BE2C (cell line): ENCODE measurements at regions not wholly inside any gene's neighbourhood (a gene's known extent, or its start where the extent isn't known, plus 50 kb on each side); places are given as distances from the start of the nearest gene placed in this dataset.

ENCODE experiments used
- DNase-seq: peaks from one replicate; pipeline ENCODE4 v3.0.0-alpha.2; 2020
- H3K27me3 ChIP-seq: fragments of 250-450 bp; sonication (Bioruptor Pico); 2 replicates; pipeline ENCODE4 v1.5.1; 2020; ENCODE audit warnings: mild to moderate bottlenecking
- H3K36me3 ChIP-seq: fragments of 250-450 bp; sonication (Bioruptor Pico); 2 replicates; pipeline ENCODE4 v1.5.1; 2020; ENCODE audit warnings: mild to moderate bottlenecking
- H3K4me1 ChIP-seq: fragments of 250-450 bp; sonication (Bioruptor Pico); 2 replicates; pipeline ENCODE4 v1.5.1; 2020
- H3K4me3 ChIP-seq: 2 replicates; pipeline ENCODE4 v1.5.1; 2011; ENCODE audit warnings: low read depth, low read length
- H3K9me3 ChIP-seq: fragments of 250-450 bp; sonication (Bioruptor Pico); 2 replicates; pipeline ENCODE4 v1.5.1; 2020
- TF ChIP-seq, protein P1 (sequence below): IDR thresholded peaks from 2 replicates; pipeline ENCODE4 v1.5.1; 2012; ENCODE audit warnings: mild to moderate bottlenecking, low read depth, low read length

DNA sequence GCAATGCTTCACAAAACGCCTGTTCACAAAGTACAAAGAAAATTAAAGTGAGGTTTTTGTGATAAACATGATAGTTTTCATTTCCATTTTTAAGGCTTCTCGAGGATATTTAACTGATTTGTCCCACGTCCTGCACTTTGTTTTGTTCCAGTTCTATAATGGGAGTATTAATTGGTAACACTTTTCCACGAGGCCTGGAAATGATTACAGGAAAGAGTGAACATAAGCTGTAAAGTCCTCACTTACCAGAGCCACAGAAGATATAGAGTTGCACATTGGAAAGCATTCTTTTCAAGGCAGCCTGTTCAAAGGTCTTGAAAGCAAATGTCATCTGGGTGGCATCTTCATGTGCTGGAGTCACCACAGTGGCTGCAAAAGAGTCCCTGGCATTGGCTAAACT is 1236.6 kb downstream of the BCL11B start:
- no peak for DNase-seq
- TF ChIP-seq, protein P1, sequence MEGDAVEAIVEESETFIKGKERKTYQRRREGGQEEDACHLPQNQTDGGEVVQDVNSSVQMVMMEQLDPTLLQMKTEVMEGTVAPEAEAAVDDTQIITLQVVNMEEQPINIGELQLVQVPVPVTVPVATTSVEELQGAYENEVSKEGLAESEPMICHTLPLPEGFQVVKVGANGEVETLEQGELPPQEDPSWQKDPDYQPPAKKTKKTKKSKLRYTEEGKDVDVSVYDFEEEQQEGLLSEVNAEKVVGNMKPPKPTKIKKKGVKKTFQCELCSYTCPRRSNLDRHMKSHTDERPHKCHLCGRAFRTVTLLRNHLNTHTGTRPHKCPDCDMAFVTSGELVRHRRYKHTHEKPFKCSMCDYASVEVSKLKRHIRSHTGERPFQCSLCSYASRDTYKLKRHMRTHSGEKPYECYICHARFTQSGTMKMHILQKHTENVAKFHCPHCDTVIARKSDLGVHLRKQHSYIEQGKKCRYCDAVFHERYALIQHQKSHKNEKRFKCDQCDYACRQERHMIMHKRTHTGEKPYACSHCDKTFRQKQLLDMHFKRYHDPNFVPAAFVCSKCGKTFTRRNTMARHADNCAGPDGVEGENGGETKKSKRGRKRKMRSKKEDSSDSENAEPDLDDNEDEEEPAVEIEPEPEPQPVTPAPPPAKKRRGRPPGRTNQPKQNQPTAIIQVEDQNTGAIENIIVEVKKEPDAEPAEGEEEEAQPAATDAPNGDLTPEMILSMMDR = no peak

DNA sequence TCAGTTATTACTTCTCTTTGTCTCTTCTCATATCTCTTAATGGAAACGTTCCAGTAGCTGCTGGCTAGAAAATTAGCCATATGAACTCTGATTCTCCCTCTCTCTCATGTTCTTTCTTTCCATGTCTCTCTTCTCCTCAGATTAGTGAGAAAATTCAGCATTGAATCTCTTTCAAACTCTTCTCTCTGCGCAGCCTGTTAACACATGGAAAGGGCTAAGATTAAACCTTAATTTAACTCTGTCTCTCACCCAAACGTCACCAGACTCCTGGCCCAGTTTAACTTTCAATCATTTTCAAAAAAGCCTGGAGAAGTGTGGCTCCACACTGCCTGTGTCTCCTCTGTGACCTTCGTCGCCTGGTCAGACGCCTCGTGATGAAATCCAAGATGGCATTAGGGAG is 1234.2 kb downstream of the BCL11B start:
- Histone ChIP-seq H3K4me3 (no peak overlapping the region), H3K36me3 (no peaks in the 10 kb centered on the region), H3K9me3 (no peaks in the 10 kb centered on the region), H3K4me1 (no peaks in the 10 kb centered on the region), H3K27me3 (no peaks in the 10 kb centered on the region)
- TF ChIP-seq, protein P1 = no peak
- no peak for DNase-seq

More for the DNA sequence above, 1236.6 kb downstream of the BCL11B start:
- no peaks in the 10 kb centered on the region for H3K27me3 ChIP-seq
- no peak overlapping the region for H3K4me3 ChIP-seq
- H3K9me3 ChIP-seq = no peaks in the 10 kb centered on the region
- no peaks in the 10 kb centered on the region for H3K4me1 ChIP-seq
- H3K36me3 ChIP-seq = no peaks in the 10 kb centered on the region

DNA sequence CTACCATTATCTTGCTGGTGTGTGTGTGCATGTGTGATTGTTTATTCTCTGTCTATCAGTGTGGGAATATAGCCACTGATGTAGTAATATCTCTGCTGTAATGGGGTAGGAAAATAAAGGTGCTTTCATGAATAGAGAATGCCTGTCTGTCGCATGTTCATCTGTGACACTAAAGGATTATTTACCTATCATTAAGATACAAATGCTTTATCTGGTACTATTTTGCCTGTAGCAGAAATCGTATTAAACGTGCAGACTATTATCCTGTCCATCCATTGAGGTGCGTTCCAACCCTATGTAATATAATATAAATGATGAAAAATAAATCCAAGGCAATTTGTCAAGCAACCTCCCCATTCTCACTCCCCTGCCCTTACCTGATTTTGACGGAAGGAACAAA is 1215.1 kb downstream of the BCL11B start:
- H3K4me3 ChIP-seq = no peak overlapping the region
- no peak for DNase-seq
- H3K27me3 ChIP-seq = no peaks in the 10 kb centered on the region
- TF ChIP-seq, protein P1 = no peak
- no peaks in the 10 kb centered on the region for H3K9me3 ChIP-seq
- no peaks in the 10 kb centered on the region for H3K4me1 ChIP-seq
- no peaks in the 10 kb centered on the region for H3K36me3 ChIP-seq

DNA sequence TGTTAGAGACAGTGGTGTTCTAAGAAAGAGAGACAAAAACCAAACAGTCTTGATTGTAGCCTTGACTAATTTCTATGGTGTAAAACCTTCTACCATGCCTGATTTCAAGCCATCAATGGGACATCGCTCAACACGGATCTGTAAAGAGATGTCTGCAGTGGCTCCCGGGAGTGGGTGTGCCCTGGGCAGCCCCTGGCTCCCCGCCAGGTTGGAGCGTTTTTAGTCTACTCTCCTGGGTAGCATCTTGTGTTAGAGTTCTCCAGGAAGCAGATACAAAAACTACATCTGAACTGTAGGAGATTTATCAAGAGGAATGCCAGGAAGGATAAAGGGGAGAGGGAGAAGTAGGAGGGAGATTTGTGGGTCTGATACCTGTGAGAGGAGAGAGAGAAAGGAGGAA is 1212.9 kb downstream of the BCL11B start:
- TF ChIP-seq, protein P1 = no peak
- Histone ChIP-seq H3K36me3 (no peaks in the 10 kb centered on the region), H3K9me3 (no peaks in the 10 kb centered on the region), H3K27me3 (no peaks in the 10 kb centered on the region), H3K4me1 (no peaks in the 10 kb centered on the region), H3K4me3 (no peak overlapping the region)
- DNase-seq = no peak

DNA sequence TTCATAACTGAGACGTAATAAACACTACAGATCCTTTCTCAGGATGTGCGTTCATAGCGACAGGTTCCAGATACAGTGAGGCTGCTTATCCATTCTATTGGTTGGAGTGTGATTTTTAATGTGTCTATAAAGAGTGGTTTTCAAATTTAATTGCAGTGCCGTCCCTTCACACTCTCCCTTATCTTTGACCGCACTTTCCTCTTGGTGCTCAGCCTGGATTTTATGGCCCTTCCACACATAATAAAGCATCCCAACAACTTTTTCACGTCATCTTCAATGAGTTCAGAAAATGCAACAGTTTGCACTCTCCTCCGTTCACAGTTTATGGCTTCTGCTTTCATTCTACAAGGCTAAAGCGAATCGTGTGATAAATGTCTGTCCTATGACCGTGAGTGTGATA is 1209.9 kb downstream of the BCL11B start:
- Histone ChIP-seq H3K4me1 (no peaks in the 10 kb centered on the region), H3K36me3 (no peaks in the 10 kb centered on the region), H3K4me3 (no peak overlapping the region), H3K9me3 (no peaks in the 10 kb centered on the region), H3K27me3 (no peaks in the 10 kb centered on the region)
- TF ChIP-seq, protein P1 = no peak
- DNase-seq = no peak

DNA sequence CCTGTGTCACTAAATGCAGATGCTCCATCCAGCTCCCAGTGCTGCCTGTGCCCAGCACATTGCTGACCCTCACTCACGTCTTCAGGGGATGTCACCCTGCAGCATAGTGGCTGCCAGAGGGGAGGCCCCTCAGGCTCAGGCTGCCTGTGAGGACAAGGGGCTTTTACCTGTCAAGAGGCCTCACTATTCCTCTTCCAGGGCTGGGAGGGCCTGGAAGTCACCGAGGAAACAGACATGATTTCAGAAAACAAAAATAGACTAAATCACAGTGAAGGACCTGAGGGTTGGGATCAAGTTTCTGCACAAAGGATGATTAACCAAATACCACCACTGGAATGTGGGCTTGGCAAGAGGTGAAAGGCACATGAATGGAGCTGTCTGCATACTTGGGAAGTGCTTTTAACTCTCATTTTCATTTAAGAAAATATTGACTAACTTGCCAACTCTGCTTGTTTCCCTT is 1202.3 kb downstream of the BCL11B start:
- H3K27me3 ChIP-seq = no peaks in the 10 kb centered on the region
- H3K9me3 ChIP-seq = no peaks in the 10 kb centered on the region
- no peaks in the 10 kb centered on the region for H3K36me3 ChIP-seq
- no peak overlapping the region for H3K4me3 ChIP-seq
- no peaks in the 10 kb centered on the region for H3K4me1 ChIP-seq
- no peak for DNase-seq
- TF ChIP-seq, protein P1 = no peak
